Mesenchymal stem cell (in vitro differentiated cells and primary cell): ENCODE measurements at regions not wholly inside any gene's neighbourhood (a gene's known extent, or its start where the extent isn't known, plus 50 kb on each side); places are given as distances from the start of the nearest gene placed in this dataset.

ENCODE experiments used
- DNase-seq: peaks from one replicate; pipeline ENCODE4 v3.0.0-alpha.2; 2013
- H2AFZ ChIP-seq: one replicate; pipeline ENCODE4 v1.6.1; 2013; ENCODE audit warnings: low read depth, mild to moderate bottlenecking, control low read depth, inconsistent platforms, low read length, moderate library complexity
- H2AK5ac ChIP-seq: 2 replicates; pipeline ENCODE4 v1.6.1; 2013; ENCODE audit warnings: low read length, moderate library complexity, mild to moderate bottlenecking, inconsistent platforms; ENCODE audit not compliant: severe bottlenecking
- H2BK120ac ChIP-seq: one replicate; pipeline ENCODE4 v1.6.1; 2013; ENCODE audit warnings: low read depth, mild to moderate bottlenecking, inconsistent platforms, low read length, moderate library complexity
- H2BK12ac ChIP-seq, 2 experiments: one replicate each; pipeline ENCODE4 v1.6.1; 2013; ENCODE audit warnings: inconsistent platforms in 2 of 2, low read length in 2 of 2, mild to moderate bottlenecking in 2 of 2, moderate library complexity in 2 of 2, control low read depth in 1 of 2
- H2BK15ac ChIP-seq: one replicate; pipeline ENCODE4 v1.6.1; 2013; ENCODE audit warnings: mild to moderate bottlenecking, low read depth, inconsistent platforms; ENCODE audit not compliant: poor library complexity, severe bottlenecking
- H2BK5ac ChIP-seq: 2 replicates; pipeline ENCODE4 v1.6.1; 2013; ENCODE audit warnings: low read depth, mild to moderate bottlenecking, low read length, control low read depth, inconsistent platforms; ENCODE audit not compliant: poor library complexity, severe bottlenecking
- H3K14ac ChIP-seq, 2 experiments: one replicate each; pipeline ENCODE4 v1.6.1; 2013; ENCODE audit warnings: inconsistent platforms in 2 of 2, low read length in 2 of 2, control low read depth in 1 of 2, mild to moderate bottlenecking in 1 of 2, moderate library complexity in 1 of 2
- H3K18ac ChIP-seq, 2 experiments: one replicate each; pipeline ENCODE4 v1.6.1; 2013; ENCODE audit warnings: inconsistent platforms in 2 of 2, low read length in 2 of 2, control low read depth in 1 of 2, low read depth in 1 of 2, mild to moderate bottlenecking in 1 of 2
- H3K23ac ChIP-seq, 2 experiments: one replicate each; pipeline ENCODE4 v1.6.1; 2013; ENCODE audit warnings: inconsistent platforms in 2 of 2, low read length in 2 of 2, mild to moderate bottlenecking in 2 of 2, moderate library complexity in 2 of 2, control low read depth in 1 of 2
- H3K27ac ChIP-seq: 2 replicates; pipeline ENCODE4 v1.5.1; 2013; ENCODE audit warnings: mild to moderate bottlenecking, moderate library complexity, low read length, control low read depth, inconsistent platforms; ENCODE audit not compliant: poor library complexity, severe bottlenecking
- H3K27me3 ChIP-seq, 2 experiments: 2 replicates each; pipeline versions ENCODE4 v1.6.1 to v1.7.0; 2013; ENCODE audit warnings: low read length in 2 of 2, mild to moderate bottlenecking in 2 of 2, moderate library complexity in 2 of 2, control low read depth in 1 of 2, inconsistent platforms in 1 of 2; ENCODE audit not compliant: control insufficient read depth in 1 of 2, insufficient read depth in 1 of 2
- H3K36me3 ChIP-seq, 2 experiments: 2 replicates each; pipeline versions ENCODE4 v1.6.1 to v1.7.0; 2013; ENCODE audit warnings: low read length in 2 of 2, control low read depth in 1 of 2, inconsistent platforms in 1 of 2, low read depth in 1 of 2, mild to moderate bottlenecking in 1 of 2; ENCODE audit not compliant: insufficient read depth in 2 of 2, control insufficient read depth in 1 of 2
- H3K4ac ChIP-seq, 2 experiments: one replicate each; pipeline ENCODE4 v1.6.1; 2013; ENCODE audit warnings: inconsistent platforms in 2 of 2, low read length in 2 of 2, mild to moderate bottlenecking in 2 of 2, moderate library complexity in 2 of 2, control low read depth in 1 of 2, low read depth in 1 of 2
- H3K4me1 ChIP-seq: 2 replicates; pipeline ENCODE4 v1.6.1; 2013; ENCODE audit warnings: low read depth, low read length, control low read depth; ENCODE audit not compliant: control insufficient read depth, insufficient read depth
- H3K4me2 ChIP-seq: 2 replicates; pipeline ENCODE4 v1.6.1; 2013; ENCODE audit warnings: low read length, mild to moderate bottlenecking, inconsistent platforms; ENCODE audit not compliant: poor library complexity, severe bottlenecking
- H3K4me3 ChIP-seq, 2 experiments: 2 replicates each; pipeline versions ENCODE4 v1.5.1 to v1.7.0; 2013; ENCODE audit warnings: low read length in 2 of 2, mild to moderate bottlenecking in 2 of 2, control low read depth in 1 of 2, low read depth in 1 of 2; ENCODE audit not compliant: insufficient read depth in 1 of 2
- H3K79me1 ChIP-seq: replicated peaks from 2 replicates; pipeline ENCODE4 v1.6.1; 2013; ENCODE audit warnings: mild to moderate bottlenecking, control low read depth, low read length, inconsistent platforms; ENCODE audit not compliant: poor library complexity, severe bottlenecking
- H3K9ac ChIP-seq: 2 replicates; pipeline ENCODE4 v1.7.0; 2013; ENCODE audit warnings: mild to moderate bottlenecking, low read length, moderate library complexity
- H3K9me3 ChIP-seq: 2 replicates; pipeline ENCODE4 v1.7.0; 2013; ENCODE audit warnings: mild to moderate bottlenecking, low read length; ENCODE audit not compliant: control insufficient read depth
- H4K8ac ChIP-seq: one replicate; pipeline ENCODE4 v1.6.1; 2013; ENCODE audit warnings: inconsistent platforms, mild to moderate bottlenecking, low read length, moderate library complexity
- H4K91ac ChIP-seq: one replicate; pipeline ENCODE4 v1.6.1; 2013; ENCODE audit warnings: mild to moderate bottlenecking, low read length, inconsistent platforms
- WGBS: methylation state at CpG from one replicate; pipeline ENCODE4 v1.1.7; 2013; ENCODE audit warnings: mixed read lengths; 5-methylcytosine and 5-hydroxymethylcytosine counted together

DNA sequence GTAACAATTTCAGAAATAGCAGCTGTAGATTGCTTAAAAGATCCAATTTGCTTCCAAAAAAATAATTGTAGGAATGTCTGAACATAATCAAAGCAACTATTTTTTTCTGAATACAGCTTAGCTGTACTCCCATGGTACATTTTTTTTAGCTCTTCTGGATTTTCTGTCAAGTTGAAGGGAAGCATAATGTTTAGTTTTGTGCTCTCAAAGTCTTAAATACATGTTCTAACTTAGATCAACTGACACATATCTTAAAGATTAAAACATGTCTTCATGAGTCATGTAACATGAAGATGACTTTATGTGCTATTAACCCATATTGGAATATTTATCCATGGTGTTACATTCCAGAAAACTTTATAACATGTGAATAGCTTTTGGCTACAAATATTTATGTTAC lies 255.7 kb downstream of the BTG1 start:
- no peak overlapping the region for H3K14ac ChIP-seq
- H3K79me1 ChIP-seq: no peaks in the 10 kb centered on the region
- H3K23ac ChIP-seq: no peak overlapping the region
- no peak overlapping the region for H2BK5ac ChIP-seq
- H3K27me3 ChIP-seq: no peaks in the 10 kb centered on the region
- H2AK5ac ChIP-seq: no peak overlapping the region
- no peak overlapping the region for H3K9ac ChIP-seq
- no peak overlapping the region for H3K4me2 ChIP-seq
- H3K27ac ChIP-seq: no peak overlapping the region
- no peak for DNase-seq
- H4K91ac ChIP-seq: no peak overlapping the region
- H3K9me3 ChIP-seq: no peaks in the 10 kb centered on the region
- no peak overlapping the region for H2BK120ac ChIP-seq
- H3K4me3 ChIP-seq: no peak overlapping the region
- H2AFZ ChIP-seq: no peak overlapping the region
- H3K18ac ChIP-seq: no peak overlapping the region
- no peak overlapping the region for H3K4ac ChIP-seq
- H2BK15ac ChIP-seq: no peak overlapping the region
- H2BK12ac ChIP-seq: no peak overlapping the region
- H3K4me1 ChIP-seq: no peaks in the 10 kb centered on the region
- H3K36me3 ChIP-seq: no peaks in the 10 kb centered on the region
- no peak overlapping the region for H4K8ac ChIP-seq

GRCh38 chr12:91889059-91889458 lies 256.6 kb downstream of the BTG1 start:
- Histone ChIP-seq H3K18ac (no peak overlapping the region), H4K91ac (no peak overlapping the region), H3K14ac (no peak overlapping the region), H3K4ac (no peak overlapping the region), H2BK120ac (no peak overlapping the region), H3K27ac (no peak overlapping the region), H2AK5ac (no peak overlapping the region), H2BK12ac (no peak overlapping the region), H3K4me3 (no peak overlapping the region), H3K9ac (no peak overlapping the region), H3K27me3 (no peaks in the 10 kb centered on the region), H3K4me1 (no peaks in the 10 kb centered on the region), H2AFZ (no peak overlapping the region), H3K9me3 (no peaks in the 10 kb centered on the region), H3K36me3 (no peaks in the 10 kb centered on the region), H3K23ac (no peak overlapping the region), H4K8ac (no peak overlapping the region), H2BK5ac (no peak overlapping the region), H3K79me1 (no peaks in the 10 kb centered on the region), H2BK15ac (no peak overlapping the region), H3K4me2 (no peak overlapping the region)
- 100% methylated on average over 1 of the region's 2 CpGs for WGBS
- no peak for DNase-seq

- Histone ChIP-seq H4K91ac (no peak overlapping the region), H3K4me3 (no peak overlapping the region), H3K14ac (no peak overlapping the region), H3K36me3 (no peaks in the 10 kb centered on the region), H2BK5ac (no peak overlapping the region), H3K79me1 (no peaks in the 10 kb centered on the region), H3K4me2 (no peak overlapping the region), H2AFZ (no peak overlapping the region), H3K4ac (no peak overlapping the region), H3K27me3 (no peaks in the 10 kb centered on the region), H3K9ac (no peak overlapping the region), H3K23ac (no peak overlapping the region), H2BK12ac (no peak overlapping the region), H3K18ac (no peak overlapping the region), H3K9me3 (no peaks in the 10 kb centered on the region), H3K27ac (no peak overlapping the region), H2BK120ac (no peak overlapping the region), H2AK5ac (no peak overlapping the region), H2BK15ac (no peak overlapping the region), H3K4me1 (no peaks in the 10 kb centered on the region), H4K8ac (no peak overlapping the region)
- WGBS: no CpG with 5 or more reads among the region's 2 CpGs
- no peak for DNase-seq
Measured at GRCh38 chr12:91887957-91888356, 257.7 kb downstream of the BTG1 start.

DNA sequence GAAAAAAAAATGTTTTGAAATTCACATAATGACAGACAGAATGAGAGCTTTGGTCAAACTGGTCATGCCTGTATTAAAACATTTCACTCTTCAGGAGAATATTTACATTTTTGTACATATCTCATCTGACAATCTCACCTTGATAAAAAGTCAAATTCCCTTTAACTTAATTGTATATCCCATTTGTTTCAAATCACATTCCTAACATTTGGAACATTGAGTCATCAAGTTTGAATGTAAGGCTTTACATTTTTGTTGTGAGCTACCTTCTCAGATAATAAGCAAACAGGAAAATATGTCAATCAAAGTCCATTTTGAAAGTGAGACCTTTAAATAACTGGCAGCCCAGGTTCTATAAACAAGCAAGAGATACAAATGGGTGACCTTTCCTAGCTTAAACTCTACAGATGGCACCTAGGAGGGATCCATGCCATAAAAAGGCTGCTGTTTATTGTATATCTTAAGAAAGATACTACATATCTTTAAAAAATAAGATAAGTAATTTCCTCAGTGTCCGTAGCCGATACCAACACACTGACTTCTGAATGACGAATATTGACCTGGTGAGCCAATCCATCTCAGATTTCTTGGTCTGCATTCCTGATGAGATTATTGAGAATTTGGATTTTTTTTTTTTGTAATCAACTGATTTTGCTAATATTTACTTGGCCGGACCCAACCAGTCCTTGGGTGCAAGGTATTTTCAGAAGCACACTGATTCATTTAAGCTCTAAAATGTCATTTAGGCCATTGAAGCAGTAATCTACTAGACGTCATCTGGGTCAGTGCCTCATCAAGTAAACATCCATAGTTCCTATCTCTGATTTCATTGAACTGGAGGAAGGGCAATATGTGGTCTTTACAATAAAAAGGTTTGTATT lies 259.6 kb downstream of the BTG1 start:
- no peak overlapping the region for H3K23ac ChIP-seq
- no peak overlapping the region for H2BK15ac ChIP-seq
- H2AFZ ChIP-seq: no peak overlapping the region
- no peak overlapping the region for H3K9ac ChIP-seq
- no peak overlapping the region for H3K27ac ChIP-seq
- H3K4ac ChIP-seq: no peak overlapping the region
- H3K9me3 ChIP-seq: no peaks in the 10 kb centered on the region
- H3K4me1 ChIP-seq: no peaks in the 10 kb centered on the region
- H2AK5ac ChIP-seq: no peak overlapping the region
- DNase-seq: no peak
- no peak overlapping the region for H3K4me2 ChIP-seq
- no peaks in the 10 kb centered on the region for H3K27me3 ChIP-seq
- H4K91ac ChIP-seq: no peak overlapping the region
- H2BK12ac ChIP-seq: no peak overlapping the region
- no peaks in the 10 kb centered on the region for H3K79me1 ChIP-seq
- no peaks in the 10 kb centered on the region for H3K36me3 ChIP-seq
- H3K14ac ChIP-seq: no peak overlapping the region
- H2BK5ac ChIP-seq: no peak overlapping the region
- 98% methylated on average over 4 of the region's 5 CpGs for WGBS
- H3K18ac ChIP-seq: no peak overlapping the region
- no peak overlapping the region for H4K8ac ChIP-seq
- no peak overlapping the region for H3K4me3 ChIP-seq
- H2BK120ac ChIP-seq: no peak overlapping the region
